ENCODE measurements at regions not wholly inside any gene's neighbourhood (a gene's known extent, or its start where the extent isn't known, plus 50 kb on each side); places are given as distances from the start of the nearest gene placed in this dataset.

DNA sequence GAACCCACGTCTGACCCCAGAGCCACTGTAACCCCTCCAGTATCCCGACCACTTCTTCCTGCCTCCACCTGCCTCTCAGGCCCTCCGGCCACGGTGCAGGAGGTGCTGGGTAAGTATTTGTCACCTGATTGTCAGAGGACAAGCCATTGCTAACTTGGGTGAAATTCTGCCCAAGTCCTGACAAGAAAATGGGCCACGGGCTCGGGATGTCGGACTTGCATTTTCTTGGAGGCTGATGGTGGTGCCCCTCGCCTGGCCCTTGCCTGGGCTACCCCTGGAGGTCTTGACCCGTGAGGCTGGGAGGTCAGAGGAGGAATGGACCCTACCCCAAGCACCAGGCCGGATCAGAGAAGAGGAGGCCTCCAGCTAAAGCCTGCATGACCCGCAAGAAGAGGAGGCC is 149.7 kb upstream of the COL5A1 start:
- no peak for TF ChIP-seq GATA2 (IDR thresholded peaks at IDR 0.05; ENCODE audit: low read depth, low read length)
- TF ChIP-seq GATA3 (IDR thresholded peaks at IDR 0.05; ENCODE audit: low read depth, low read length), result no peak

Measured in SH-SY5Y (cell line).